Upper lobe of right lung (tissue), 1 donor: ENCODE measurements at regions not wholly inside any gene's neighbourhood (a gene's known extent, or its start where the extent isn't known, plus 50 kb on each side); places are given as distances from the start of the nearest gene placed in this dataset.

Experiments
- ATAC-seq: fragments of 200-7000 bp; cut with Tn5 transposase; one replicate; pipeline ENCODE4 v1.9.1; 2020; ENCODE audit warnings: mild to moderate bottlenecking, moderate library complexity
- DNase-seq: peaks from one replicate; pipeline ENCODE4 v3.0.0-alpha.2; 2020
- H3K27ac ChIP-seq: fragments of 200-600 bp; one replicate; pipeline ENCODE4 v1.8.0; 2022
- H3K27me3 ChIP-seq: fragments of 200-600 bp; one replicate; pipeline ENCODE4 v1.8.0; 2022; ENCODE audit warnings: mild to moderate bottlenecking
- H3K36me3 ChIP-seq: fragments of 200-600 bp; one replicate; pipeline ENCODE4 v1.8.0; 2022
- H3K4me1 ChIP-seq: fragments of 200-600 bp; one replicate; pipeline ENCODE4 v1.8.0; 2022
- H3K4me3 ChIP-seq: fragments of 200-600 bp; one replicate; pipeline ENCODE4 v1.8.0; 2022; ENCODE audit warnings: mild to moderate bottlenecking
- H3K9me3 ChIP-seq: fragments of 200-600 bp; one replicate; pipeline ENCODE4 v1.8.0; 2022
- CTCF ChIP-seq: fragments of 200-600 bp; IDR thresholded peaks from one replicate; pipeline ENCODE4 v1.8.0; 2022; ENCODE audit warnings: antibody characterized with exemption
- intact Hi-C: fragments of 100-400 bp; cut with DNase I; formaldehyde crosslinking; loops from one replicate; pipeline ENCODE4 v1.11.0; 2022
- donor health status: DM: no; HTN: yes; CAD: no; lungs with severe emphysema.

- Histone ChIP-seq H3K4me3 (no peak overlapping the region), H3K27me3 (no peaks in the 10 kb centered on the region), H3K9me3 (no peaks in the 10 kb centered on the region), H3K36me3 (no peaks in the 10 kb centered on the region), H3K27ac (no peak overlapping the region), H3K4me1 (no peaks in the 10 kb centered on the region)
- DNase-seq = peak; percentile 11
- no peak for ATAC-seq
- TF ChIP-seq CTCF = no peak
- intact Hi-C loops = no loop called here
Measured at GRCh38 chr10:124263726-124264125, 155.0 kb downstream of the OAT start.

GRCh38 chr10:124262971-124263370, 155.8 kb downstream of the OAT start:
- no peaks in the 10 kb centered on the region for H3K4me1 ChIP-seq
- H3K4me3 ChIP-seq = no peak overlapping the region
- no peaks in the 10 kb centered on the region for H3K36me3 ChIP-seq
- TF ChIP-seq CTCF = no peak
- no peaks in the 10 kb centered on the region for H3K27me3 ChIP-seq
- no peaks in the 10 kb centered on the region for H3K9me3 ChIP-seq
- intact Hi-C loops = no loop called here
- DNase-seq (peak; percentile 39), ATAC-seq (no peak)
- H3K27ac ChIP-seq = no peak overlapping the region

GRCh38 chr10:124262234-124262865, 156.4 kb downstream of the OAT start:
- H3K4me1 ChIP-seq = no peaks in the 10 kb centered on the region
- H3K9me3 ChIP-seq = no peaks in the 10 kb centered on the region
- H3K36me3 ChIP-seq = no peaks in the 10 kb centered on the region
- no peak for TF ChIP-seq CTCF
- ATAC-seq (no peak), DNase-seq (no peak)
- H3K27me3 ChIP-seq = no peaks in the 10 kb centered on the region
- no peak overlapping the region for H3K4me3 ChIP-seq
- no peak overlapping the region for H3K27ac ChIP-seq
- intact Hi-C loops = no loop called here

GRCh38 chr10:124259139-124259825, 159.4 kb downstream of the OAT start:
- ATAC-seq = peak; percentile 52
- H3K36me3 ChIP-seq = no peaks in the 10 kb centered on the region
- DNase-seq = no peak

GRCh38 chr10:124257781-124258180, 160.9 kb downstream of the OAT start:
- no peak overlapping the region for H3K27ac ChIP-seq
- H3K27me3 ChIP-seq = no peaks in the 10 kb centered on the region
- ATAC-seq = no peak
- no peaks in the 10 kb centered on the region for H3K4me1 ChIP-seq
- intact Hi-C loops = no loop called here
- H3K36me3 ChIP-seq = no peaks in the 10 kb centered on the region
- no peak for TF ChIP-seq CTCF
- H3K4me3 ChIP-seq = no peak overlapping the region
- no peak for DNase-seq
- no peaks in the 10 kb centered on the region for H3K9me3 ChIP-seq

More at GRCh38 chr10:124259139-124259825, 159.4 kb downstream of the OAT start:
- Histone ChIP-seq H3K4me1 (no peaks in the 10 kb centered on the region), H3K4me3 (no peak overlapping the region), H3K27me3 (no peaks in the 10 kb centered on the region), H3K27ac (no peak overlapping the region), H3K9me3 (no peaks in the 10 kb centered on the region)
- TF ChIP-seq CTCF = no peak
- intact Hi-C loops = no loop called here
